ENCODE measurements at regions not wholly inside any gene's neighbourhood (a gene's known extent, or its start where the extent isn't known, plus 50 kb on each side); places are given as distances from the start of the nearest gene placed in this dataset.

DNA sequence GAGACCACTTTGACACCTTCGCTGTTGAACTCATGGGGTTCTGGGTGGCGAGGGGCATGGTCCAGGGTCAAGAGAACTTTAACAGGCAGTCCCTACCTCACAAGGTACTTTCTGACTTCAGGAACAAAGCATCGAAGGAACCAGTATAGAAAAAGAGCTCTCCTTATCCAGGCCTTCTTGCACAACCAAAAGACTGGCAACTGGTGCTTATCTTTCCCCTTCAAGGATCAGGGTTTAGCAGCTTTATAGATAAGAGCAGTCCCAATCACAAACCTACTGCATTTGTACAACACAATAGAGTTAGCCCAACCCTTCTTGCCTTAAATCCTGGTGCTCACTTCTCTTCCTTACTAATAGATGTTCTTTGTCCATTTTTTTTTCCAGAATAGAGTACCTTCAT lies 116.3 kb downstream of the SNX5 start:
- H2AK5ac ChIP-seq (ENCODE audit: low read length) = no peak overlapping the region
- H3K79me2 ChIP-seq (ENCODE audit: control insufficient read depth, insufficient read depth, low read length, poor library complexity) = no peaks in the 10 kb centered on the region
- H4K8ac ChIP-seq (ENCODE audit: low read depth, low read length) = no peak overlapping the region
- DNase-seq = peak; percentile 13 to 73
- WGBS (ENCODE audit: extremely low coverage, insufficient coverage, insufficient read length) = no CpG with 5 or more reads among the region's 3 CpGs
- H3K9me3 ChIP-seq (ENCODE audit: insufficient read depth, low read depth, low read length) = peaks cover 4% of the 10 kb centered on the region
- no peak overlapping the region for H3K27ac ChIP-seq (ENCODE audit: low read depth, low read length)
- H4K91ac ChIP-seq (ENCODE audit: low read depth, low read length) = no peak overlapping the region
- no peak overlapping the region for H3K4me3 ChIP-seq (ENCODE audit: low read depth, low read length)
- no peaks in the 10 kb centered on the region for H3K36me3 ChIP-seq (ENCODE audit: control insufficient read depth in 1 of 2, insufficient read depth in 2 of 2, low read length in 2 of 2)
- H3K79me1 ChIP-seq (ENCODE audit: low read length) = peaks cover 4% of the 10 kb centered on the region
- H3K4me2 ChIP-seq (ENCODE audit: low read length) = no peak overlapping the region
- H4K12ac ChIP-seq (ENCODE audit: low read depth, low read length) = no peak overlapping the region
- no peak overlapping the region for H3K23ac ChIP-seq (ENCODE audit: low read length)
- H2BK5ac ChIP-seq (ENCODE audit: low read depth, low read length, poor library complexity) = no peak overlapping the region
- H2AFZ ChIP-seq (ENCODE audit: insufficient read depth, low read length, poor library complexity) = no peak overlapping the region
- no peak overlapping the region for H2BK120ac ChIP-seq (ENCODE audit: insufficient read depth, low read length, poor library complexity)
- no peak overlapping the region for H3K14ac ChIP-seq (ENCODE audit: low read length)
- H2BK12ac ChIP-seq (ENCODE audit: low read length) = no peak overlapping the region
- H3K18ac ChIP-seq (ENCODE audit: low read length) = no peak overlapping the region
- no peaks in the 10 kb centered on the region for H3K27me3 ChIP-seq (ENCODE audit: insufficient read depth, low read length)
- H3K9ac ChIP-seq (ENCODE audit: low read length) = no peak overlapping the region
- peaks cover 5 to 7% of the 10 kb centered on the region in 2 experiments for H3K4me1 ChIP-seq (ENCODE audit: control insufficient read depth in 1 of 2, insufficient read depth in 2 of 2, low read length in 2 of 2)
- no peak overlapping the region for H3K4ac ChIP-seq (ENCODE audit: low read depth, low read length)

DNA sequence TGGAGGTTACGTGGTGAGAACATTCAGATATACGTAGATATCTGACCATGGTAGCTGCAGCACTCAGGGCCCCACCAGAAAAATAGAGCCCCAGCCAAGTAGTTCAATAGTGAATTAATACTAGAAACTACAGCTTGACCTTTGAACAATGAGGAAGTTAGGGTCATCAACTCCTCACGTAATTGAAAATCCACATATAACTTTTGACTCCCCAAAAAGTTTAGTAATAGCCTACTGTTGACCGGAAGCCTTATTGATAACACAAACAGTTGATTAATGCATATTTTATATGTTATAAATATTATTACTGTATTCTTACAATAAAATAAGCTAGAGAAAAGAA lies 117.9 kb downstream of the SNX5 start:
- Histone ChIP-seq H3K18ac (ENCODE audit: low read length) (no peak overlapping the region), H2BK5ac (ENCODE audit: low read depth, low read length, poor library complexity) (no peak overlapping the region), H4K12ac (ENCODE audit: low read depth, low read length) (no peak overlapping the region), H3K23ac (ENCODE audit: low read length) (no peak overlapping the region), H2AFZ (ENCODE audit: insufficient read depth, low read length, poor library complexity) (no peak overlapping the region), H4K8ac (ENCODE audit: low read depth, low read length) (no peak overlapping the region), H3K4me3 (ENCODE audit: low read depth, low read length) (no peak overlapping the region), H2AK5ac (ENCODE audit: low read length) (no peak overlapping the region), H3K4me2 (ENCODE audit: low read length) (no peak overlapping the region), H3K79me1 (ENCODE audit: low read length) (peaks cover 4% of the 10 kb centered on the region), H2BK120ac (ENCODE audit: insufficient read depth, low read length, poor library complexity) (no peak overlapping the region), H3K27me3 (ENCODE audit: insufficient read depth, low read length) (no peaks in the 10 kb centered on the region), H3K9ac (ENCODE audit: low read length) (no peak overlapping the region), H3K9me3 (ENCODE audit: insufficient read depth, low read depth, low read length) (peaks cover 4% of the 10 kb centered on the region), H4K91ac (ENCODE audit: low read depth, low read length) (no peak overlapping the region), H2BK12ac (ENCODE audit: low read length) (no peak overlapping the region), H3K79me2 (ENCODE audit: control insufficient read depth, insufficient read depth, low read length, poor library complexity) (no peaks in the 10 kb centered on the region), H3K4ac (ENCODE audit: low read depth, low read length) (no peak overlapping the region), H3K36me3 (ENCODE audit: control insufficient read depth in 1 of 2, insufficient read depth in 2 of 2, low read length in 2 of 2) (no peaks in the 10 kb centered on the region), H3K4me1 (ENCODE audit: control insufficient read depth in 1 of 2, insufficient read depth in 2 of 2, low read length in 2 of 2) (peaks cover 5 to 7% of the 10 kb centered on the region in 2 experiments), H3K27ac (ENCODE audit: low read depth, low read length) (no peak overlapping the region), H3K14ac (ENCODE audit: low read length) (no peak overlapping the region)
- no peak for DNase-seq
- no CpG with 5 or more reads among the region's 4 CpGs for WGBS (ENCODE audit: extremely low coverage, insufficient coverage, insufficient read length)

GRCh38 chr20:17849901-17850683 lies 118.5 kb downstream of the SNX5 start:
- peaks cover 5 to 7% of the 10 kb centered on the region in 2 experiments for H3K4me1 ChIP-seq (ENCODE audit: control insufficient read depth in 1 of 2, insufficient read depth in 2 of 2, low read length in 2 of 2)

GRCh38 chr20:17849138-17849900 lies 119.3 kb downstream of the SNX5 start:
- Histone ChIP-seq H4K91ac (ENCODE audit: low read depth, low read length) (peak overlapping the region; percentile 11), H3K27me3 (ENCODE audit: insufficient read depth, low read length) (no peaks in the 10 kb centered on the region), H2AK5ac (ENCODE audit: low read length) (no peak overlapping the region), H3K4me1 (ENCODE audit: control insufficient read depth in 1 of 2, insufficient read depth in 2 of 2, low read length in 2 of 2) (peaks cover 5 to 7% of the 10 kb centered on the region in 2 experiments), H3K4ac (ENCODE audit: low read depth, low read length) (no peak overlapping the region), H3K27ac (ENCODE audit: low read depth, low read length) (no peak overlapping the region), H3K18ac (ENCODE audit: low read length) (no peak overlapping the region), H2BK5ac (ENCODE audit: low read depth, low read length, poor library complexity) (no peak overlapping the region), H2BK12ac (ENCODE audit: low read length) (no peak overlapping the region), H3K4me2 (ENCODE audit: low read length) (no peak overlapping the region), H3K23ac (ENCODE audit: low read length) (no peak overlapping the region), H2AFZ (ENCODE audit: insufficient read depth, low read length, poor library complexity) (no peak overlapping the region), H3K4me3 (ENCODE audit: low read depth, low read length) (no peak overlapping the region), H4K12ac (ENCODE audit: low read depth, low read length) (no peak overlapping the region), H4K8ac (ENCODE audit: low read depth, low read length) (no peak overlapping the region), H3K36me3 (ENCODE audit: control insufficient read depth in 1 of 2, insufficient read depth in 2 of 2, low read length in 2 of 2) (no peaks in the 10 kb centered on the region), H3K9ac (ENCODE audit: low read length) (no peak overlapping the region), H3K79me1 (ENCODE audit: low read length) (peaks cover 4% of the 10 kb centered on the region), H3K79me2 (ENCODE audit: control insufficient read depth, insufficient read depth, low read length, poor library complexity) (no peaks in the 10 kb centered on the region), H2BK120ac (ENCODE audit: insufficient read depth, low read length, poor library complexity) (no peak overlapping the region), H3K9me3 (ENCODE audit: insufficient read depth, low read depth, low read length) (peaks cover 4% of the 10 kb centered on the region), H3K14ac (ENCODE audit: low read length) (no peak overlapping the region)
- no CpG with 5 or more reads among the region's 6 CpGs for WGBS (ENCODE audit: extremely low coverage, insufficient coverage, insufficient read length)
- no peak for DNase-seq

More at GRCh38 chr20:17849901-17850683, 118.5 kb downstream of the SNX5 start:
- no CpG with 5 or more reads among the region's 15 CpGs for WGBS (ENCODE audit: extremely low coverage, insufficient coverage, insufficient read length)
- Histone ChIP-seq H2BK12ac (ENCODE audit: low read length) (no peak overlapping the region), H3K14ac (ENCODE audit: low read length) (peak overlapping the region; percentile 41), H3K27me3 (ENCODE audit: insufficient read depth, low read length) (no peaks in the 10 kb centered on the region), H4K12ac (ENCODE audit: low read depth, low read length) (no peak overlapping the region), H3K9me3 (ENCODE audit: insufficient read depth, low read depth, low read length) (peaks cover 4% of the 10 kb centered on the region), H3K4me2 (ENCODE audit: low read length) (no peak overlapping the region), H2AK5ac (ENCODE audit: low read length) (no peak overlapping the region), H2BK5ac (ENCODE audit: low read depth, low read length, poor library complexity) (peak overlapping the region; percentile 10), H3K36me3 (ENCODE audit: control insufficient read depth in 1 of 2, insufficient read depth in 2 of 2, low read length in 2 of 2) (no peaks in the 10 kb centered on the region), H3K9ac (ENCODE audit: low read length) (no peak overlapping the region), H3K79me1 (ENCODE audit: low read length) (peaks cover 4% of the 10 kb centered on the region), H3K27ac (ENCODE audit: low read depth, low read length) (peak overlapping the region; percentile 42), H3K23ac (ENCODE audit: low read length) (no peak overlapping the region), H2BK120ac (ENCODE audit: insufficient read depth, low read length, poor library complexity) (no peak overlapping the region), H3K4ac (ENCODE audit: low read depth, low read length) (no peak overlapping the region), H3K18ac (ENCODE audit: low read length) (no peak overlapping the region), H4K8ac (ENCODE audit: low read depth, low read length) (no peak overlapping the region), H2AFZ (ENCODE audit: insufficient read depth, low read length, poor library complexity) (peak overlapping the region; percentile 42), H3K79me2 (ENCODE audit: control insufficient read depth, insufficient read depth, low read length, poor library complexity) (no peaks in the 10 kb centered on the region), H3K4me3 (ENCODE audit: low read depth, low read length) (no peak overlapping the region), H4K91ac (ENCODE audit: low read depth, low read length) (peak overlapping the region; percentile 12)
- peak; percentile 97 for DNase-seq

All from trophoblast cell (in vitro differentiated cells and primary cell).